ENCODE measurements at regions not wholly inside any gene's neighbourhood (a gene's known extent, or its start where the extent isn't known, plus 50 kb on each side); places are given as distances from the start of the nearest gene placed in this dataset.
"Not testable (repeated sequence)": the region's sequence is repeated elsewhere in the genome, so short reads cannot be mapped to it uniquely, and the experiment has no call there.

DNA sequence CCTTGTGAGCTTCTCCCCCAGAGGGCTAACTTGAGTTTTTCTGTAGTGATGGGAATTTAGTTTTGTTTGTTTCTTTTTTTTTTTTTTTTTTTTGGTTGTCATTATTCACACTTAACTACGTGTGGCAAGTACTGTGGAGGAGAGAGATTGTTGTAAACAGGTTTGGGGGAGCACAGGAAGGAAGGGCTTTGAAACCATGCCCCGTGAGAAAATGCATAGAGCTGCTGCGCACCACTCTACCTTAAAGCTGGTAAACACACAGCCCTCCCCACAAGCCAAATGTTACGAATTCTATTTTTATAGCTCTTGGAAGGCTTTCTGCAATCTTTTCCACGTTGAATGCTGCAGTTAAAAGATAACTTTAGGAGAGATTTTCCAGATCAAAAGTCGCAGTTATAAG, 76.2 kb downstream of the ZNF22 start:
- Histone ChIP-seq H3K9ac (ENCODE audit: low read length in 5 of 5) (no peak overlapping the region), H3K36me3 (ENCODE audit: control insufficient read depth in 5 of 5, insufficient read depth in 5 of 5, low read length in 5 of 5) (no peaks in the 10 kb centered on the region), H3K27ac (ENCODE audit: low read depth, low read length) (no peak overlapping the region), H3K4me3 (ENCODE audit: low read depth in 1 of 5, low read length in 5 of 5) (no peak overlapping the region), H3K4me1 (ENCODE audit: control insufficient read depth in 5 of 5, insufficient read depth in 5 of 5, low read length in 5 of 5) (no peaks in the 10 kb centered on the region), H3K9me3 (ENCODE audit: control insufficient read depth in 5 of 5, low read length in 5 of 5) (no peaks in the 10 kb centered on the region), H3K27me3 (ENCODE audit: control insufficient read depth in 5 of 5, insufficient read depth in 4 of 5, low read length in 5 of 5) (no peaks in the 10 kb centered on the region)

DNA sequence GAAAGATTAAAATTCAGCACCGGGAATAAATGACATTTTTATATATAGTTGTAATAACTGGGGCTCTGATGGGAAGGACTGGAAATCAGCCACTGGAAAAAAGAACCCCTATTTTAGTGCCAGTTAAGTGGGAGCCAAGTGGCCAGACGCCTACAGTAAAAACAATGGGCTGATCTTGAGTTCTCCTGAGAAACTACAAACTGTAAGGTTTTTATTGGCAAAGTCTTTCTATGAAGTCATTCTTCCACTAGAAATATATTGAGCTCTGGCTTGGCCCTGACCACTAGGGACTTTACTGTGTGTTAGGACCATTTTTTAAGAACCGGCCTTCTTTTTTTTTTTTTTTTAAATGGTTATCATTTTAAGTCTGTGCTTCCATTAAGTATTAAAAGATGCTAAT, 79.6 kb downstream of the ZNF22 start:
- Histone ChIP-seq H3K9me3 (ENCODE audit: control insufficient read depth in 5 of 5, low read length in 5 of 5) (no peaks in the 10 kb centered on the region), H3K9ac (ENCODE audit: low read length in 5 of 5) (no peak overlapping the region), H3K27me3 (ENCODE audit: control insufficient read depth in 5 of 5, insufficient read depth in 4 of 5, low read length in 5 of 5) (no peaks in the 10 kb centered on the region), H3K4me1 (ENCODE audit: control insufficient read depth in 5 of 5, insufficient read depth in 5 of 5, low read length in 5 of 5) (no peaks in the 10 kb centered on the region), H3K4me3 (ENCODE audit: low read depth in 1 of 5, low read length in 5 of 5) (no peak overlapping the region), H3K36me3 (ENCODE audit: control insufficient read depth in 5 of 5, insufficient read depth in 5 of 5, low read length in 5 of 5) (no peaks in the 10 kb centered on the region), H3K27ac (ENCODE audit: low read depth, low read length) (no peak overlapping the region)

DNA sequence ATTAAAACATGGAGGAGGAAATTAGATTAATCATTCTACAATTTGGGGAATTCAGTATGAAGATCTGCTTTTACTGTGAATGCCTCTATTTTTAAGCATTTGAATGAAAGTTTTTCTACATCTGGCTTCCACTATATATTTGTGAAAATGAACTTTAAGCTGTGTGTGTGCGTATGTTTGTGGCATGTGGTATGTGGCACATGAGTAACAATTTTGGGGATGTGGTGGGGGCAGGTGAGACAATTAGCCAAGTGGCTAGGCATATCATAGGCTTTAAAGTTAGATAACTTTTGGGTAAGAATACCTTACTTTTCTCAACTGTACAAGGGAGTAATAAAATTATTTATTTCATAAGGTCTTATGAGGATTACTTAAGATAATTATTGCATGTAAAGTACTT, 81.5 kb downstream of the ZNF22 start:
- Histone ChIP-seq H3K4me3 (ENCODE audit: low read depth in 1 of 5, low read length in 5 of 5) (no peak overlapping the region), H3K27ac (ENCODE audit: low read depth, low read length) (no peak overlapping the region), H3K27me3 (ENCODE audit: control insufficient read depth in 5 of 5, insufficient read depth in 4 of 5, low read length in 5 of 5) (no peaks in the 10 kb centered on the region), H3K4me1 (ENCODE audit: control insufficient read depth in 5 of 5, insufficient read depth in 5 of 5, low read length in 5 of 5) (no peaks in the 10 kb centered on the region), H3K36me3 (ENCODE audit: control insufficient read depth in 5 of 5, insufficient read depth in 5 of 5, low read length in 5 of 5) (no peaks in the 10 kb centered on the region), H3K9ac (ENCODE audit: low read length in 5 of 5) (no peak overlapping the region), H3K9me3 (ENCODE audit: control insufficient read depth in 5 of 5, low read length in 5 of 5) (peaks cover 0 to 5% (median 0%) of the 10 kb centered on the region in 5 donors)

DNA sequence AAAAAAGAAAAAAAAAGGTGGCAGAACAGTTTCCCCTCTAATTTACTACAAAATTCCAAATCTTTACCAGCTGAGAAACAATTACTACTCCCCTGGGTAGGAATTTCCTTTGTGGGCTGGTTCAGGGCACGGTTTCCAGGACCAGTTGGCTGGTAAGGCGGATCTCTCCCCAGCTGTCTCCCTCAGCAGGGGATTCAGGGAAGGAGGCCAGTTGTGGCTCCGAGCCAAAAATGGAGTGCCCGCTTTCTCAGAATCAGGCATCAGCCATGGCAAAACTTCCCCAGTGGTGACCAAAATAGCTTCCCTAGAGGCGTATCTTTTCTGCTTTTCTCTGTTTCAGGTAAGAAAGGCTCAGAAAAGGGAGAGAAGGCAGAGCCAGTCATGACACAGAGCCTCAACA, 91.2 kb downstream of the ZNF22 start:
- H3K27ac ChIP-seq (ENCODE audit: low read depth, low read length), result no peak overlapping the region
- H3K4me1 ChIP-seq (ENCODE audit: control insufficient read depth in 5 of 5, insufficient read depth in 5 of 5, low read length in 5 of 5), result no peaks in the 10 kb centered on the region
- no peak overlapping the region for H3K9ac ChIP-seq (ENCODE audit: low read length in 5 of 5)
- H3K27me3 ChIP-seq (ENCODE audit: control insufficient read depth in 5 of 5, insufficient read depth in 4 of 5, low read length in 5 of 5), result no peaks in the 10 kb centered on the region
- H3K4me3 ChIP-seq (ENCODE audit: low read depth in 1 of 5, low read length in 5 of 5), result no peak overlapping the region
- no peaks in the 10 kb centered on the region for H3K36me3 ChIP-seq (ENCODE audit: control insufficient read depth in 5 of 5, insufficient read depth in 5 of 5, low read length in 5 of 5)
- H3K9me3 ChIP-seq (ENCODE audit: control insufficient read depth in 5 of 5, low read length in 5 of 5), result no peaks in the 10 kb centered on the region

DNA sequence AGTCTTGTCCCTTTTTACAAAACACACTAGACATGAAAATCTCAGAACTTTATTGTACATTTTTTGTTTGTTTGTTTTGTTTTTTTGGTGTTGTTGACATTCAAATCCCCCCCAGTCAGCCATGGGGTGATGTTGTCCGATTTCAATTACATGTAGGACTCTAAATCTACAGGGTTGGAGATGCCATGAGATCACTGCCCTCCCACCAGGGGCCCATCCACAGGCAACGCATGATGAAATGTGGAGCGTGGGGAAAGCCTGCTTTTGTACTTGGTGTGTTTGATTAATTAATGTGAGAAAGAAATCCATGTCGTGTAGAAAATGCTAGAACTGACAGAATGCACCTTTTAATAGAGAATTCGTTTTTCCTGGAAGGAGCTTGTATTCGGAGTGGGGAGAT, 93.2 kb downstream of the ZNF22 start:
- Histone ChIP-seq H3K9me3 (ENCODE audit: control insufficient read depth in 5 of 5, low read length in 5 of 5) (no peaks in the 10 kb centered on the region), H3K36me3 (ENCODE audit: control insufficient read depth in 5 of 5, insufficient read depth in 5 of 5, low read length in 5 of 5) (no peaks in the 10 kb centered on the region), H3K4me1 (ENCODE audit: control insufficient read depth in 5 of 5, insufficient read depth in 5 of 5, low read length in 5 of 5) (no peaks in the 10 kb centered on the region), H3K9ac (ENCODE audit: low read length in 5 of 5) (no peak overlapping the region), H3K4me3 (ENCODE audit: low read depth in 1 of 5, low read length in 5 of 5) (no peak overlapping the region), H3K27ac (ENCODE audit: low read depth, low read length) (no peak overlapping the region), H3K27me3 (ENCODE audit: control insufficient read depth in 5 of 5, insufficient read depth in 4 of 5, low read length in 5 of 5) (no peaks in the 10 kb centered on the region)

DNA sequence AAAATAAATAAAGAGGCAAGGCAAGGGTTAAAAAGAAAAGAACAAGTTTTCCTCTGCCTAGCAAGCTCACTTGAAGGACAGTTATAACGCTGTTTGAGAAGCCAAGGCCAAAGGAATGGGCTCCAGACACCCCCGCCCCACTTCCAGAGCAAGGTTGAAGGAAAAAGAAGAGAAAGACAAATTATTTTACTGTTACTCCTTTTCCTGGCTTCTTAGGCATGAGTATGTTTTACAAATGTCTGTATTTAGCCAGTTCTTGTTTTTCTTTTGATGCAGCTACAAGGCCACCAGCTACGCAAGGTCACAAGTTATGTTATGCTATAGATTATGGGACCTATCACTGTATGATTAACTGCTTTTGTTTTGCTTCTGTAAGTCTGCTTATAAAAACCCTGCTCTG, 94.6 kb downstream of the ZNF22 start:
- Histone ChIP-seq H3K36me3 (ENCODE audit: control insufficient read depth in 5 of 5, insufficient read depth in 5 of 5, low read length in 5 of 5) (no peaks in the 10 kb centered on the region), H3K27ac (ENCODE audit: low read depth, low read length) (no peak overlapping the region), H3K4me1 (ENCODE audit: control insufficient read depth in 5 of 5, insufficient read depth in 5 of 5, low read length in 5 of 5) (no peaks in the 10 kb centered on the region), H3K4me3 (ENCODE audit: low read depth in 1 of 5, low read length in 5 of 5) (no peak overlapping the region), H3K9me3 (ENCODE audit: control insufficient read depth in 5 of 5, low read length in 5 of 5) (no peaks in the 10 kb centered on the region), H3K27me3 (ENCODE audit: control insufficient read depth in 5 of 5, insufficient read depth in 4 of 5, low read length in 5 of 5) (no peaks in the 10 kb centered on the region), H3K9ac (ENCODE audit: low read length in 5 of 5) (no peak overlapping the region)

DNA sequence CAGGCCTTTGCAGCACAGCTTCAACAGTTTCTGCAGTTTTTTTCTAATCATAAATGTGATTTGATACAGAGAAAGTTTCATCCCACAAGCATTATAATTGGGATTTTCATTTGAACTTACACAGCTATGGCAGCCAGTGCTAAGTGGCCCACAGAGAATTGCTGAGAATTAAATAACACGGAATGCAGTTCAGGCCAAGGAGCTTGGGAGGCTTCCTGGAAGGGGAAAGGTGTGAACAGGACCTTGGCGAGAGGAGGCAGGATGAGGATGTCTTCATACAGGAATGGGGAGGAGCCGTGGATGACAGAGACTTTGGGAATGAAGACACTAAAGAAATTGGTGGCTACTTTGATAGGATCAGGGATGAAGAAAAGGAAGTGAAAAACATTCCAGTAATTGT, 95.3 kb downstream of the ZNF22 start:
- no peaks in the 10 kb centered on the region for H3K9me3 ChIP-seq (ENCODE audit: control insufficient read depth in 5 of 5, low read length in 5 of 5)
- H3K4me1 ChIP-seq (ENCODE audit: control insufficient read depth in 5 of 5, insufficient read depth in 5 of 5, low read length in 5 of 5), result no peaks in the 10 kb centered on the region
- no peak overlapping the region for H3K27ac ChIP-seq (ENCODE audit: low read depth, low read length)
- no peak overlapping the region for H3K4me3 ChIP-seq (ENCODE audit: low read depth in 1 of 5, low read length in 5 of 5)
- H3K27me3 ChIP-seq (ENCODE audit: control insufficient read depth in 5 of 5, insufficient read depth in 4 of 5, low read length in 5 of 5), result no peaks in the 10 kb centered on the region
- no peak overlapping the region for H3K9ac ChIP-seq (ENCODE audit: low read length in 5 of 5)
- H3K36me3 ChIP-seq (ENCODE audit: control insufficient read depth in 5 of 5, insufficient read depth in 5 of 5, low read length in 5 of 5), result no peaks in the 10 kb centered on the region

DNA sequence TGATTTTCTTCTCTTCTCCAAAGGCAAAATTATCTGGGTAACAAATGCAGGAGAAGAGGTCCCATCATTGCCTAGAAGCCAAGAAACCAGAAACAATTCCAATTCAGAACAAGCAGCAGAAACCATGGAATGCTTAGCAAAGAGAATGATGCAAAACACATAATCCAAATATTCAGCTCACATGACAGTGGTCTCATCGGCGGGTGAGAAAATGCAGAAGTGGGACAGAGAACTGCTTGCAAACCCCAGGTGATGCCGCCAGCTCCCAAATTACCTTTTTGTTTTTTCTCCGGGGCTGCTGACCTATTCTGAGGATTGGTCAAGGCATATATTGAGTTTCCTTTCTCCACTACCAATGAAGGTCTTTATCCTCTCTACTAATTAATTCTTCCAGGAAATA, 99.7 kb downstream of the ZNF22 start:
- no peaks in the 10 kb centered on the region for H3K9me3 ChIP-seq (ENCODE audit: control insufficient read depth in 5 of 5, low read length in 5 of 5)
- H3K4me3 ChIP-seq (ENCODE audit: low read depth in 1 of 5, low read length in 5 of 5), result no peak overlapping the region
- no peak overlapping the region for H3K27ac ChIP-seq (ENCODE audit: low read depth, low read length)
- H3K27me3 ChIP-seq (ENCODE audit: control insufficient read depth in 5 of 5, insufficient read depth in 4 of 5, low read length in 5 of 5), result peaks cover 0 to 5% (median 0%) of the 10 kb centered on the region in 5 donors
- H3K9ac ChIP-seq (ENCODE audit: low read length in 5 of 5), result no peak overlapping the region
- no peaks in the 10 kb centered on the region for H3K4me1 ChIP-seq (ENCODE audit: control insufficient read depth in 5 of 5, insufficient read depth in 5 of 5, low read length in 5 of 5)
- H3K36me3 ChIP-seq (ENCODE audit: control insufficient read depth in 5 of 5, insufficient read depth in 5 of 5, low read length in 5 of 5), result no peaks in the 10 kb centered on the region

DNA sequence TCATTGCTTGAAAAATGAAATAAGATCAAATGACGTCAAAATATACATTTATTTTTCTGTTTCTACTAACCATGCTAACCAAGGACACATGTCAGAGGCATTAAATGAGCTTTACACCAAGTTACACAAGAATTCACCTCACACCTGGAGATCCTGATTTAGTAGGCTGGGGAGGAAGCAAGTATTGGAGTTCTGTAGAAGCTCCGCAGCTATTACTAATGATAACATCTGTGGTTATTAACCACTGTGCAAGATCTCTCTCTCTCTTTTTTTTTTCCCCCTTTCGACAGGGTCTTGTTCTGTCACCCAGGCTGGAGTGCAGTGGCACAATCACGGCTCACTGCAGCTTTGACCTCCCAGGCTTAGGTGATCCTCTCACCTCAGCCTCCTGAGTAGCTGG, 104.0 kb downstream of the ZNF22 start:
- peaks cover 0 to 5% (median 0%) of the 10 kb centered on the region in 5 donors for H3K27me3 ChIP-seq (ENCODE audit: control insufficient read depth in 5 of 5, insufficient read depth in 4 of 5, low read length in 5 of 5)
- no peak overlapping the region for H3K4me3 ChIP-seq (ENCODE audit: low read depth in 1 of 5, low read length in 5 of 5)
- no peaks in the 10 kb centered on the region for H3K36me3 ChIP-seq (ENCODE audit: control insufficient read depth in 5 of 5, insufficient read depth in 5 of 5, low read length in 5 of 5)
- no peak overlapping the region for H3K27ac ChIP-seq (ENCODE audit: low read depth, low read length)
- no peaks in the 10 kb centered on the region for H3K4me1 ChIP-seq (ENCODE audit: control insufficient read depth in 5 of 5, insufficient read depth in 5 of 5, low read length in 5 of 5)
- no peaks in the 10 kb centered on the region for H3K9me3 ChIP-seq (ENCODE audit: control insufficient read depth in 5 of 5, low read length in 5 of 5)
- H3K9ac ChIP-seq (ENCODE audit: low read length in 5 of 5), result no peak overlapping the region

DNA sequence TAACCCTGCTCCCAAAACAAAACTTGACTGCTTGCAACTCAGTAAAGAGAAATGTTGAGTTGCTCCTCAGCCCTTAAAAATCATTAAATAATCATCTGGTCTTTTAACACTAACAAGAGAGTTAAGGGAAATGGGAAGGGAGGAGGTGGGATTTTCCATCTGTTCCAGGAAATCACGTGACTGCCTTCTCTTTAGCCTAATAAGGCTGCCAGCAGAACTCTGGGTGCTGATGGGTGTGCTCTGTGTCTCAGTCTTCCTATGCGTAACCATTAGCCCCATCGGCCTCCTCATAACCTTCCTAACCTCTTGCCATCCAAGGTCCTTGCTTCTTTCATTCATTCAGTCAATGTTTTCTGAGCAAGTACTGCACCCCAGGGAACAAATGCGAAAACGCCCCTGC, 104.6 kb downstream of the ZNF22 start:
- H3K27me3 ChIP-seq (ENCODE audit: control insufficient read depth in 5 of 5, insufficient read depth in 4 of 5, low read length in 5 of 5); H3K4me1 ChIP-seq (ENCODE audit: control insufficient read depth in 5 of 5, insufficient read depth in 5 of 5, low read length in 5 of 5); H3K4me3 ChIP-seq (ENCODE audit: low read depth in 1 of 5, low read length in 5 of 5); H3K9me3 ChIP-seq (ENCODE audit: control insufficient read depth in 5 of 5, low read length in 5 of 5); H3K36me3 ChIP-seq (ENCODE audit: control insufficient read depth in 5 of 5, insufficient read depth in 5 of 5, low read length in 5 of 5); H3K27ac ChIP-seq (ENCODE audit: low read depth, low read length); H3K9ac ChIP-seq (ENCODE audit: low read length in 5 of 5): not testable (repeated sequence)

DNA sequence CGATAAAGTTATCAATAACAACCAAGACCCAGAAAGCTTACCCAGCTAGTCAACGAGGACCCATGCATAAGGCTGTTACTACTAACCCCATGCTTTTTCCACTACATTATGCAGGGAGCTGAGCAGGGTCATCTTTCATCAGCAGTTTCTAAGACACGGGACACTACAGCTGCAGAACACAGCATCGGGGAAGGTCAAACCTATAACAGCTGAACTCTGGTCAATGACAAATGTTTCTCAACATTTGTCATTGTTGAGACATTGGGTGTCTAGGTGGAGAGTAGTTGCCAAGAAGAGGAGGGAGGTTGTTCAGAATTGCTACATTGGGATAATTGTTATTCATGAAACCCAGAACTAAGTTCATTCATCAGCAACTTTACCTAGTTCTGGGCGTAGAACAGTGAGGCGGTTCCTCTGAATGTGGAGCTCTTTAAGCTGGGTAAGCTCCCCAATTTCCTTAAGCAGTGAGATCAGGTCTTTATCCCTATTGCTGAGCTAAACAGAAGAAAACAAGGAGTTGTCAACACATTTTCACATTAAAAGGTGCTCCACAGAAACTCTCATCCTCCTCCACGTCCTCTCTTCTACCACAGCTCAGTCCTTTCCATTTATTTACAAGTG, 105.6 kb downstream of the ZNF22 start:
- H3K4me3 ChIP-seq (ENCODE audit: low read depth in 1 of 5, low read length in 5 of 5), result no peak overlapping the region
- no peak overlapping the region for H3K27ac ChIP-seq (ENCODE audit: low read depth, low read length)
- H3K27me3 ChIP-seq (ENCODE audit: control insufficient read depth in 5 of 5, insufficient read depth in 4 of 5, low read length in 5 of 5), result peaks cover 0 to 4% (median 0%) of the 10 kb centered on the region in 5 donors
- H3K9me3 ChIP-seq (ENCODE audit: control insufficient read depth in 5 of 5, low read length in 5 of 5), result no peaks in the 10 kb centered on the region
- H3K4me1 ChIP-seq (ENCODE audit: control insufficient read depth in 5 of 5, insufficient read depth in 5 of 5, low read length in 5 of 5), result no peaks in the 10 kb centered on the region
- no peak overlapping the region for H3K9ac ChIP-seq (ENCODE audit: low read length in 5 of 5)
- H3K36me3 ChIP-seq (ENCODE audit: control insufficient read depth in 5 of 5, insufficient read depth in 5 of 5, low read length in 5 of 5), result no peaks in the 10 kb centered on the region

All from subcutaneous abdominal adipose tissue (tissue), 5 donors.